GM21381 (cell line): ENCODE measurements at regions not wholly inside any gene's neighbourhood (a gene's known extent, or its start where the extent isn't known, plus 50 kb on each side); places are given as distances from the start of the nearest gene placed in this dataset.

Experiments used
- ATAC-seq: cut with Tn5 transposase; IDR thresholded peaks from one replicate; pipeline ENCODE4 v1.9.1; 2021; ENCODE audit warnings: mild to moderate bottlenecking, moderate library complexity; ENCODE audit not compliant: unreplicated experiment

DNA sequence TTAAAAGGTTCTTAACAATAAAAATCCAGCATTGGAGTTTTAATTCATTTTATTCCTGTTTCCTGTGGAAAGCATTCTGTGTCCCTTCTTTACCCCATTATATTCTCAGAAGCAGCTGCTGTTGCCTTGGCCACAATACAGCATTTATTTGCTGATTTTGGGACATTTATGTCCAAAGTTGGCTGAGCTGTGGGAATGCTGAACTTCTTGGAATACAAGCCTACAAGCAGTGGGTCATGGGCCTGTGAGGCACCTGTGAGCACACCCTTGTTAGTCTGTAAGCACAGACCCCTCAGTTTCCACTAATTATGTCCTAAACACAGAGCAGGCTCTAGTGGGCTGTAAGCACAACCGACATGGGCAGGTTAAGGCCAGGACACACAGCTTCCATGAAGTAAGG, 122.2 kb upstream of the IGF1 start:
- ATAC-seq: no peak

DNA sequence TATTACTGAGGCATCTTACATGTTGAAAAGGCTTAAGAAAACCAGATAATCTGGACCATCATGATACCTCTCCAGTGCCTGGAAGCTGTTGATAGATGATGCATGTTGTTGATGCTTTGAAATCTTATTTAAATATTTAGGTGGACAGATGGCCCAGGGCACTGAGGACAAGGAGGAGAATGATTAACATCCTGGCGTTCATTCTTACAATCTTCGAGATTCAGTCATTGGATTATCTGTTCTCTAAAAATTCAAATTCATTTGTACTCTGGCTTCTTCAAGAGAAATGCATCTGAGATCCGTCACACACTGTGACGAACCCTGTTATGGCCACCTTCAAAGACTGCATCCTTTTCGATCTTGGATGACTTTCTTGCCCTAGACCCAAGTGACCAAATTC, 121.3 kb upstream of the IGF1 start:
- no peak for ATAC-seq

DNA sequence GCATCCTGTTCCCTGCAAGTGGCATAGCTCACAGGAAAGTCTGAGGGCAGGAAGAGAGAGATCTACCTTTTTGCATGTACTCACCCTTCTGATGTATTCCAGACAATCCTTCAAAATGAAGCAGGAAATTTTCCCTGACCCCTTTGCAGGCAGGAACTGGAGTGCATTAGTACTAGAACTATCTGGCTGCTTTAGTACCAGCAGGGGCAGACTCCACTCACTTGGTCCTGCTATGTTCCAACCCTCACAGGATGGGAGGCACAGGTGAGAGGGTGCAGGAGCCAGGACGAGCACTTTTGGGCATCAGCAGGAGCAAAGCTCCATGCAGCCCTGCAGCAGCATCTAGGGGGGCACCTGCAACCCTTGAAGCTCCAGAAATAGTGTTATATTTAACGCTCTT, 116.3 kb upstream of the IGF1 start:
- ATAC-seq: no peak

DNA sequence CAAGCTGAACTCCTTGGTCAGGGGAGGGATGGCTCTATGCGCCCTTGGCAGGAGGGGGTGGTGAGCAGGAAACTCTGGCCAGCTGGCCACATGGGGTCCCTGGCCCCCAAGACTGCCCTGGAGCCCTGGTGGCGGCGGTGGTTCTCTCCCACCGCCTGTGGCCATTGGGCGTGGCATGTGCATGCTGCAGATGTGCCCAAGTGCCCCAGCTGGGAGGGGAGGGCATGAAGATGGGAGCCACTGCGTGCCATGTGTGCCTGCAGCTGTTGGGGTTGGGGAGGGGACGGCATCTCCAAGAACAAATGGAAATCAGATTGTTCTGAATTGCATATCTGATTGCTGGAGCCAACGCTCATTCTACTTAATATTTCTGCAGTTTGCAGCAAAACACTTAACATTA, 115.7 kb upstream of the IGF1 start:
- no peak for ATAC-seq

DNA sequence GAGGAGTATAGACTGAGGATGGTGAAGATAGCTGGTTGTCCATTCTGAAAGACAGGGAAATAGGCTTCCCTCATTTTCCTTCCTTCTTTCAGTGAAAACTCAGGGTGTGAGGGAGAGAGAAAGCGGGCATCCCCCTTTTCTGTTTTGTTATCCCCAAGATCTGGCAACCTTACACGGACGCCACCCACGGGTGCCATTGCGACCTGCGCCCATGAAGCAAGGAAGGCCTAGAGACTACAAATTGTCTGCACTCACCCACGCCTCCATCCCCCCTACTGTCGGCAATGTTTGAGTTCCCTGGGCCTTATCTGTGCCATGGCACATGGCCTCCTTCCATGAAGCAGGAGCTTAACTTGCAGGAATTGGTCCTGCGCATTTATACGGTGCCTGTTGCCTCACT, 115.0 kb upstream of the IGF1 start:
- ATAC-seq: no peak

DNA sequence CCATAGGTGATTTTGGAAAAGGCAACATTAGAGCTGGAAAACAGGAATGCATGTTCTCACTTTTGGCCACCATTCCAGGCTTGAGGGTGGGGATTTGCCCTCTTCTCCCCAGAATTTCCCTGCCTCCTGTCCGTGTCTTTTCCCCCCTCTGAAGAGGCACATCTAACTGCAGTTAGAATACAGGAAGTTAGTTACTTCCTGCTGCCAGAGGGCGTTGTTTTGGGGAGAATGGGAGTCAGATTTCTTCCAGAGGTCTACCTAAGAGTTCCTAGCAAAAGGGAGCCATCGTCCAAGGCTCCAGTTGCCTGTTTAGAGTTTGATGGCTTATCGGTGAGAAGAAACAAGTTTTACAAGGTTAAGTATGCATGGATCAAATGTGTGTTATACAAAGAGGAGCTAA, 112.8 kb upstream of the IGF1 start:
- ATAC-seq: no peak

DNA sequence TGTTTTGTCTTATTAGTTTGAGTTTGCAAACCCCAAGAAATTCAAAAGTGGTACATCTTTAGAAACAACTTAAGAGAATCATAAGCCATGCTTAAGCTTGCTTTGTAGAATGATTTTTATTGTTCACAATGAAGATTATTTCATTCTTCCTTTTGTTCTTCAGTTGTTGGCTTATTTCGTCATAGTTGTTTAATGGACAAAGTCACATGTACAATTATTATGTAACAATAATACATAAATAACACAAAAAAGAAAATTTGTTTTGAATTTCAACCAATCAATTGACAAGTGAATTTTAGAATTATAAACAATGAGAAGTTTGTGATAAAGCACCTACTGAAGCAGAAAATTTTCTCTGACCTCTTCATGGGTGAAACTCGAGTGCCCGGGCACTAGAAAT, 111.8 kb upstream of the IGF1 start:
- no peak for ATAC-seq

DNA sequence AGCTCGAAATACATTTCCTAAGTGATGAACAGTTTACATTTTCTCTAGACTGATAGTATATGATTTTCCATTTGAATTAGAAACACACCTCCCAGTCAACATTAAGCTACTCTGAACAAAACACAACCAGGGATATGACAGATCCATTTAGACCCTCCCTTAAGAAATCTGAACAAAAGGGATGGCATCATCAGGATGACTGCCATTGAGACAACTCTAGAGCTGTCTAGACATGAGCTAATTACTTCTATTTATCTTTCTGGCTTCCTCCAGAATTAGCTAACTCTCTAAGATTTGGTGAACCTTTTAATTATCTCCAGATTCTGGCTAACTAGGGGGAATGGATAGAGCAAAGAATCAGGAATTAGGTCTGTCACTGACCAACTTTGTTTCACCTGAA, 92.9 kb upstream of the IGF1 start:
- no peak for ATAC-seq

DNA sequence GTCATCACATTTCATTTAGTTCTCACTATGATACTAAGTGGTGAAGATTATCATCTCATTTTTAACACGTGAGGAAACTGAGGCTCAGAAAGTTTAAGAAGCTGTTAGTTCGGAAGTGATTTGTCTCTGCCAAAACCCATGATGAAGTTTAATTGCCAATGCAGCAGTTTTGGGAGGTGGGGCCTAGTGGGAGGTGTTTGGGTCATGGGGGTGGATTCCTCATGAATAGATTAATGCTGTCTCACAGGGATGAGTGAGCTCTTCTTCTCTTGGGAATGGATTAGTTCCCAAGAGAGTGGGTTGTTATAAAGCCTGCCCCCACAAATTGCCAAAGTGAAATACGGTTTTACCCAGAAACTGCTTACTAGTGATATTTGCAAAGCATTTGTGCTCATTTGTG, 91.5 kb upstream of the IGF1 start:
- ATAC-seq: no peak

DNA sequence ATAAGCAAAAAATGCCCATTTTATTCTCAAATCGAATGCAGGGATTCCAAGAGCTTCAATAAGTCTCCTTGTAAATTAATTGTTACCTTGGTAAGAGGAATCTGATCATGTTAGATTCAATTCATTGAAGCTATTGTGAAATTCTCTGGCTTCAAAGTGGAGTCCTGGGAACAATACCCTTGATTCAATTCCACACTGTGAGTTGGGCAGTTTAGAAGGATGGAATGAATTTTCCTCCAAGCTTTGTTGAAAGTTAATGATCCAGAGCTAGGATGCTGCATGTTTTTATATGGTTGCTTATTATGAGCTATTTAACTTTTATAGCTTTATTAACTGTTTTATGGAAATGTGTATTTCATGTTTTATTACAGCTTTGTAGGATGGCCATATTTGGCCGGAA, 89.9 kb upstream of the IGF1 start:
- no peak for ATAC-seq

DNA sequence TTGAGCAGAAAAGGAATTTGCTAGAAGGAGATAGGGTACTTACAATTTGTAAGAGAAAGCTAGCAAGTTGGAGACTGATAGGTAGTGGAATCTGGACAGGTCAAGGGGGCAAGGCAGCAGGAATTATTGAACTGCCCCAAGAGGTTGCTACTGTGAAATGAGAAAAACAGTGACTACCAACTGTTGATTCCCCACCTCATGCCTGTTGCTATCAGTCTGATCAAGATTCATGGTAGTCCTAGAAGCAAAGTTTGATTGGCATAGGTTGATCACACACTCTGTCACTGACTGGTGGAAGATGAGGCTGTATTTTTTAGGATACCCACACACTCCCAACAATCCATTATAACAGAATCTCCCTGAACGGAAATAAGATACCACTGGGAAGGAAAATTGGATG, 89.4 kb upstream of the IGF1 start:
- ATAC-seq: no peak

DNA sequence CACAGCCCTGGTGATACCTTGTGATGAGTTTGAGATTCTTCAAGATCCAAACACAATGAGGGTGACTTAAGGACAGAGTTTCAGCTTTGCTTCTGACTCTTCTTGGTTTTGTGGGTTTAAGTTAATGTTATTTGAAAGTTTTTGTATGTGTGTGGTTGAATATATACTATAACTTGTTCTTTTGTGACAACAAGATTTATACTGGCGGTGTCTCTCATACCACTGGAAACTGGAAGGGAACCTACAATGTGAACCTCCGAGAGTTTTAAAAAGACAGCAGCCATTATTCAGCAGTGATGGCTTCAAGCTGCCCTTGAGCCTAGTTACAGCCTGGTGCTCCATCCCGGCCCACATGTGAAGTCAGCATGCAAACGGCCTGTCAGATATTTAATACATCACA, 87.9 kb upstream of the IGF1 start:
- no peak for ATAC-seq

DNA sequence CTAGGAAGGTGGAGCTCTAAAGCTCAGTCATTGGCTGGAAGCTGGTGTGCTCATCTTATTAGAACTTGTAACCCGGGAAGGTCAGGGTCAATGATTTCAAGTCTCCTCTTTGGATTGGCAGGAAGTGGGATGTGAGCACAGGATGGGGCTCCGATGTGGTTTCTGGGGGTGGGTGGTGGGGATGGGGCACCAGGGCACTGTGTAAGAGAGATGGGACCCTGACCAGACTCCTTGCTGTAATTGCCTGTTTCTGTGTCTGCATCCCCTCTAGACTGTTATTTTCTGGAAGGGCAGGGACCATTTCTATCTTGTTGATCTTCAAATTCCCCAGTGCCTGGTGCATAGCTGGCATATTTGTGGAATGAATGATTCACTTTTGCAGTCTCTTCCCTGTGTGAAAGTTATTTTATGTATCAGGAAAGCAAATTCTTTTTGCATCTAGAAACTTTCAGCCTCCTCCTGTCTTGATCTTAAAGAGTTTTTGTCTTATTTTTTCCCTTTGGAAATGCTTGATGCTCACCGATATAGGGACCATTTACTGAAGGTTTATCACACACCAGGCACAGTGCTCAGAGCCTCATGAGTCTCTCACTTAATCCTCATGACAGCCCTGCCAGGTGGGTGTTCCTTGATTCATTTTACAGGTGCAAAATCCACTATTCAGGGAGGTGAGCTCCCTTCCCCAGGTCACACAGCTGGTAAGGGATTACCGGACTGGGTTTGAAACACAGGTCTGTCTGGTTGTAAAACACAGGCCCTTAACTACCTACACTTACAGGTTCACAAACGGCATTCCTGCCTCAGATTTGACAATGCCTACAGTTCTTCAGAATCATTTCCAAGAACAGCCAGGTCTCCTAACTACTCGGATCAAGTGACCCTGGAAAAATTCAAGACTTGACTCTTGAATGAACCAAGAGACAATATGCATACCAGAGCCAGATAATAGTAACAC, 86.9 kb upstream of the IGF1 start:
- no peak for ATAC-seq

DNA sequence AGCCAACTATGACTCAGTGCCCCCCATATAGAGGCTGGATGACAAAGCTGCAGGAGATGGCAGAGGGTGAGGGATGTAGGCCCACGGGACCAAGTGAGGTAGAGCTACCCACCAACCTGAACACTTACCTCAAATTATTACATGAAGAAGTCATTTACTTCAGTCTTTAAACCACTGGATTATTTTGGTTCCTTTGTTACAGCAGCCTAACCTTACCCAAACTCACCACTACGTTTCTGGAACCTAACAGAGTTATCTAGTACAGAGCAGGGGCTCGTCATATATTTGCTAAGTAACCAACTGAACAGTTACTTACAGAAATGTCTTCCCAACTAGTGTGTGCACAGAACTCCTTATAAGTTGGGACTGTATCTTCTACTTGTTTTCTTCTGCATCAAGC, 85.2 kb upstream of the IGF1 start:
- ATAC-seq: no peak

DNA sequence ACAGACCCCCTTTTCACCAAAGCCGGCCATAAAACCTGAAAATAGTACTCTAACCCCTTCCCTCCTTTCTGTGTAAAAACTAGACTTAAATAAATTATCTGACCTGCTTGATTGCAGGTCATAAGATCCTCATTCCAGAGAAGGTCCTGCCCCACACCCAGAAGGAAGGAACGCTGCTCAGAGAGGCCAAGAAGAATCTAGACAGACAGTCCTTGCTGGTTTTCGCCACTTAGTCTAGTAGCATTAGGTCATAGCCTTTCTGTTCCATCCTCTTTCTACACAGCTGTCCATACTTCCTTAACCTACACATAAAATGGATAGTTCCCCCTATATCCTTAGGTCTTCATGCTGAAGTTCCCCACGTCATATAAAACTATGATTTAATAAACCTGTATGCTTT, 83.7 kb upstream of the IGF1 start:
- no peak for ATAC-seq

DNA sequence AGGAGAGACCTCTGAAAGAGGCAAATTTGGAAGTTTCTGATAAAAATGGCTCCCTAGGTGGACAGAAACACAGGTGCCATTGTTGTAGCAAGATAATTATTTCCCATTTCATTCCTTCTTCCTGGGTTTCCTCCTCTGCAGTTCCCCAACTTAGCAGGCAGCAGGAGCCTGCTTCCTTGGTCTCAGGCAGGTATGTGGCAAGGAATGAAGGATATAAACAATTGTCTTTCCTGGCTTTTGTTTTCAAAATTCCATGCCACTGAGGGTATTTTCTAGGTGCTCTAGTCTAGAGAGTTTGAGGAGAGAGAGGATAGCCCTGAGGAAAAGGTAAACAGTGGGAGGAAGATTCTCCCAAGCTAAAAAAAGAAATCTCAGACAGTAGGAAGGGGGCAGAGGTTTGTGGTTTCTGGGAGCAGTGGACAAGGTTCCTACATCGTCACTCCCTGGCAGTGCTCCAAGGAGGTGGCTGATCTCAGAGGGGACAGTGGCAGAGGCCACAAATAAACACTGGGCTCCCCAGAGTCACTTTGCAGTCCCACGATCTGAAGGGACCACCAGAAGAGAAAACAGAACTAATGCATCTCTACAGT, 82.6 kb upstream of the IGF1 start:
- ATAC-seq: no peak

DNA sequence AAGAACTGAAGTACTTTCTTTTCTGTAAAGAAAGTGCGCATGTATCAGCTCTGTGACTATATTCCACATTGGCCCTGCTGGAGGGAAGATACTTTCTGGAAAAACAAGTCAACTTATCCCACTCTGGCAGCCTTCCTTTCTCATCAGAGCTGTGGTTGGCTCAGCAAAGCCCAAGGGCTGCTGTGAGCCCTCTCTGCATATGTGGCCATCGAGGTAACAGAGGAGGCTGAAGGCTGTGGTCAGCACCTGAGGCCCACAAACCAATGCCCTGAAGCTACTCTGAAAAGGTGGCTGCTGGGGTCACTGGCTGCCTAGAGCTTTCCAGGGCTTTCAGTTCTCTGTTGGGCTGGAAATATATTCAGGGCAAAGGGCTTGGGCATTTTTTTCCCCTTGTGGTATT, 70.8 kb upstream of the IGF1 start:
- ATAC-seq: no peak

DNA sequence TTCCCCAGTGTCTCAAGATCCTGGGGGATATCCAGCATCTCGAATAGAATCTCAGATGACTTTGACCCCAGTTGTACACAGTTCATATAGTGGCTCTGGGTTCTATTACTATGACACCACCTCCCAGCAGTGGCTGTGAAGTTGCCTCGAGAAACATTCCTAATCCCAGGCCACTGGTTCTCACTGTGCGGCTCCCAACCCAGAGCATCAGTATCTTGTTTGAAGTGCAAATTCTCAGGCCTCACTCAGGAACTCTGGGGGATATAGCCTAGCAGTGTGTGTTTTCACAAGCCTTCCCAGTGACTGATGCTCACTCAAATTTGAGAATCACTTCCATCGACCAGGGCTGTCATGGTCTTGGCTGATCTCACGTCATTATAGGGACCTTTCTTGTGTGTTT, 69.3 kb upstream of the IGF1 start:
- ATAC-seq: no peak

DNA sequence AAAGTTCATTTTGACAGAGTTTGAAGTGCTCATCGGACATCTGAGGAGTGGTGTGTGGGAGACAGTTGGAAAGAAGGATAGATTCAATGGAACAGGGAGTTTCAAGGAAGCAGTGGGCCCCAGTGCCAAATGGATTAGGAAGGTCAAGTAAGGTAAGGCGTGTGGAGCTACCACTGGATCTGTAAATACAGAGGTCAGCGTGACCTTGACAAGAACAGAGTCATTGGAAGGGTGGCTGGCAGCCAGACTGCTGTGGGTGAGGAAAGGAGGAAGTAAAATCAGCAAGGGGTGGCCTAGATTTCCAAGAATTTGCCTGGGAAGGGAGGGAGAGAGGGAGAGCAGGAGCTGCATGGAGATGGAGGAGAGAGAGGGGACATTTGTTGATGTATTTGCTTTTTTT, 68.2 kb upstream of the IGF1 start:
- no peak for ATAC-seq

DNA sequence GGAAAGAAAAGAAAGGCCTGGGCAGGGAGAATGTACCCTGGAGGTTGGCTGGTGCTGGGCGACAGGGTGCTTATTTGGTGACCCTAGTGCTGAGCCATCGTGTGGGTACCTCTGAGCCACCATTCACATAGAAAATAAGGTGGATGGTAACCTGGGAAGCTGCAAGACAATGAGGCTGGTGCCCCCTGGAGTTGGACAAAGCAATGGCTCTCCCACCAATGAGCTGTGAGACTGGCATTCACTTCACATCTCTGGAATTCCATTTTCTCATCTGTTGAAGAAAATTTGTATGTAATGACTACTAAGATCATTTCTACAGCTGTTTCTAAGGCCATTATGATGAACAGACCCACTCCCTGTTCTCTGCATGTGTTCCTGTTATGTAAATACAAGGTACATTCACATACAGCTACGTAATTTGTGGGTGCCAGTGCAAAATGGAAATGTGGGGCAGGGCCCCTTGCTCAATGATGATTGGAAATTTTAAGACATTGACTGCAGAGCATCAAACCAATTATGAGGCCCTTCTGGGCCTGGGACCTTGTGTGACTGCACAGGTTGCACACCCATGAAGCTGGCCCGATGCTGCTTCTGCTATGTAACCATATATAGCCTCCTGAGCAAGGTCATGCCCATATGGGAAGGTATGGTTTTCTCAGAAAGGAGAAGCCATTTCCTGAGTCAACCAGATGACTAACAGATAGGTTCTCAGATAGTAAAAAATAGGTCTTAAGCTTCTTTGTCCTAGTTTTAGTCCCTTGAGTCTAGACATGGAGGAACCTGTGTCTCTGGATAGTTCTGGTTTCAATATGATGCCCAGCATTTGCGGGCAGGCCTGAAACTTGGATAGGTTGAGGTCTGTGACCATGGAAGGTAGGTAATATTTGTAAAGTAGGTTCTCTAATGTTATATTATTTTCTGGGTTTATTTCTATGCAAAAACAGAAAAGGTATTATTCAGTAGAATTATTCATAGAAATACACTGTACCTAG, 63.4 kb upstream of the IGF1 start:
- no peak for ATAC-seq

DNA sequence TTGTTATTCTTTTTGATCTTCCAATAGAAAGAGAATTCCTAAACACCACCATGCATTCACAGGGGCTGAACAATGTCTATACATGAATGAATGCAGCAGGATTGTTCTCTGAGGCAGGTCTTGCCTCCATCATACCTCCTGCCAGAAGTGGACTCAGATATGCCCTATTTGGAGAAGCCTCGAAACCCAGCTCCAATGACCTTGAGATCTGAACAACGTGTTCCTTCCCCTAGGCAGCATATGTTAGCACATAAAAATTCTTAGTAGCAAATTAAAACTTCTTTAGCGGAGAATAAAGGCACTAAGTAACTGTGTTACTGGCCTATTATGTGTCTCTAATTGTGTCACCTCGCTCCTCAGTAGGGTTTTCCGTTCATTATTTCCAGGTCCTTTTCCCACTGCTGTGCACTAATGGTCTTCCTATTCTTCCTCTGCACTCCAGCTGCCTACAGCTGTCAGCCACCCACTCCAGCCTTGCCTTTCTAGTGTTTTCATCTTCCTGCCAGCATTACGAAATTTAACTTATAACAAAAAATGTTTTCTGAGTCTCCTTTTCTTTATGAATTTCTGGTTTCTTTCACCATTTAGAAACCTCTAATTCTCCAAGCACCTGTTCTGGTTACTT, 62.6 kb upstream of the IGF1 start:
- no peak for ATAC-seq
